ENCODE measurements at regions not wholly inside any gene's neighbourhood (a gene's known extent, or its start where the extent isn't known, plus 50 kb on each side); places are given as distances from the start of the nearest gene placed in this dataset.

DNA sequence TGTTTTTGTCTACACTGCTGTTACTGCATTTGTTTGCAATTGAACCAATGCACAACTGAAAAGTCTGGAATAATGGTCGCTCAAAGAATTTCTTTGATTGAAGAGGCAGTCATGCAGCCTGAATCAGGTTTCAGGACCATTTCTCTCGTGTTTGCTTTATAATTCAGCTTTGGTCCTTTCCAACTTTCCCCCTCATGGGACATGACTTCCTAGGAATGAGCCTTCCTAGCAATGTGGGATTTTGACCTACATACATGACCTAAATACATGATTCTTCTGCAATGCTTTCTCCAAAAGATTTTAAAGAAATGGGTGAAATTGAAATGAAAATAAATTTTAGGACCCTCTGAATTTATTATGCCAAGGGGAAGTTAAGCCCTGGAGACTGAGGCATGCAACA is 197.4 kb downstream of the MREG start:
- no peaks in the 10 kb centered on the region for H3K27me3 ChIP-seq (ENCODE audit: insufficient read depth, low read depth, low read length)
- H3K27ac ChIP-seq (ENCODE audit: low read length), result no peak overlapping the region
- no peak overlapping the region for H3K9ac ChIP-seq (ENCODE audit: low read length)
- no peaks in the 10 kb centered on the region for H3K9me2 ChIP-seq (ENCODE audit: insufficient read depth, low read length)
- no peak overlapping the region for H3K4me2 ChIP-seq (ENCODE audit: low read length)
- no peaks in the 10 kb centered on the region for H3K79me2 ChIP-seq (replicated peaks; ENCODE audit: insufficient read depth, low read length)
- no peak overlapping the region for H3K4me3 ChIP-seq (ENCODE audit: low read length)
- TF ChIP-seq POLR2AphosphoS5 (IDR thresholded peaks at IDR 0.05) (no peak), EZH2 (IDR thresholded peaks at IDR 0.05; ENCODE audit: borderline replicate concordance, insufficient read depth, low read length, poor library complexity, severe bottlenecking) (no peak), TAF1 (IDR thresholded peaks at IDR 0.05; ENCODE audit: low read depth) (no peak), RAD21 (conservative IDR thresholded peaks at IDR 0.05) (no peak), MXI1 (conservative IDR thresholded peaks at IDR 0.05; ENCODE audit: poor library complexity, severe bottlenecking) (no peak)
- TF ChIP-seq, protein P1, sequence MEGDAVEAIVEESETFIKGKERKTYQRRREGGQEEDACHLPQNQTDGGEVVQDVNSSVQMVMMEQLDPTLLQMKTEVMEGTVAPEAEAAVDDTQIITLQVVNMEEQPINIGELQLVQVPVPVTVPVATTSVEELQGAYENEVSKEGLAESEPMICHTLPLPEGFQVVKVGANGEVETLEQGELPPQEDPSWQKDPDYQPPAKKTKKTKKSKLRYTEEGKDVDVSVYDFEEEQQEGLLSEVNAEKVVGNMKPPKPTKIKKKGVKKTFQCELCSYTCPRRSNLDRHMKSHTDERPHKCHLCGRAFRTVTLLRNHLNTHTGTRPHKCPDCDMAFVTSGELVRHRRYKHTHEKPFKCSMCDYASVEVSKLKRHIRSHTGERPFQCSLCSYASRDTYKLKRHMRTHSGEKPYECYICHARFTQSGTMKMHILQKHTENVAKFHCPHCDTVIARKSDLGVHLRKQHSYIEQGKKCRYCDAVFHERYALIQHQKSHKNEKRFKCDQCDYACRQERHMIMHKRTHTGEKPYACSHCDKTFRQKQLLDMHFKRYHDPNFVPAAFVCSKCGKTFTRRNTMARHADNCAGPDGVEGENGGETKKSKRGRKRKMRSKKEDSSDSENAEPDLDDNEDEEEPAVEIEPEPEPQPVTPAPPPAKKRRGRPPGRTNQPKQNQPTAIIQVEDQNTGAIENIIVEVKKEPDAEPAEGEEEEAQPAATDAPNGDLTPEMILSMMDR (IDR thresholded peaks at IDR 0.05; ENCODE audit: poor library complexity, severe bottlenecking), result no peak
- H3K36me3 ChIP-seq (ENCODE audit: insufficient read depth, low read length), result no peaks in the 10 kb centered on the region
- no peaks in the 10 kb centered on the region for H3K9me3 ChIP-seq (ENCODE audit: low read length)
- H4K20me1 ChIP-seq (ENCODE audit: insufficient read depth), result no peaks in the 10 kb centered on the region
- no peak overlapping the region for H2AFZ ChIP-seq (ENCODE audit: low read depth, low read length)
- H3F3A ChIP-seq (ENCODE audit: insufficient read depth, low read length, poor library complexity, severe bottlenecking), result no peaks in the 10 kb centered on the region

DNA sequence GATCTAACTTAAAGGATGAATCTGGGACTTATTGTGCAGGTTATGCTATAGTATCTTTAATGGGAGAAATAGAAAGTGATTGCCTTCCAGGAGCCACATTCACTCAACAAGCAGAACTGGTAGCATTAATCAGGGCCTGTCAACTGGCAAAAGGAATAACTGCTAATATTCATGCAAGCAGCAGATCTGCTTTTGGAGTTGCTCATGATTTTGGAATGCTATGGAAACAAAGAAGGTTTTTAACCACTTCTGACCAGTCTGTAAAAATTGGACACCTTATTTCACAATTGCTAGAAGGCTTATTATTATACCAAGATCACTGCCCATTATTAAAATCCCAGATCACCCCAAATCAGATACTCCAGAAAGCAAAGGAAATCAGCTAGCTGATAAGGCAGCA is 200.4 kb downstream of the MREG start:
- H4K20me1 ChIP-seq (ENCODE audit: insufficient read depth), result no peaks in the 10 kb centered on the region
- no peak overlapping the region for H3K9ac ChIP-seq (ENCODE audit: low read length)
- no peaks in the 10 kb centered on the region for H3K27me3 ChIP-seq (ENCODE audit: insufficient read depth, low read depth, low read length)
- H3K4me2 ChIP-seq (ENCODE audit: low read length), result no peak overlapping the region
- H2AFZ ChIP-seq (ENCODE audit: low read depth, low read length), result no peak overlapping the region
- H3K36me3 ChIP-seq (ENCODE audit: insufficient read depth, low read length), result no peaks in the 10 kb centered on the region
- no peak overlapping the region for H3K4me3 ChIP-seq (ENCODE audit: low read length)
- no peaks in the 10 kb centered on the region for H3K9me3 ChIP-seq (ENCODE audit: low read length)
- H3K79me2 ChIP-seq (replicated peaks; ENCODE audit: insufficient read depth, low read length), result no peaks in the 10 kb centered on the region
- H3K27ac ChIP-seq (ENCODE audit: low read length), result no peak overlapping the region
- no peaks in the 10 kb centered on the region for H3F3A ChIP-seq (ENCODE audit: insufficient read depth, low read length, poor library complexity, severe bottlenecking)
- no peaks in the 10 kb centered on the region for H3K9me2 ChIP-seq (ENCODE audit: insufficient read depth, low read length)
- TF ChIP-seq EP300 (conservative IDR thresholded peaks at IDR 0.05; ENCODE audit: poor library complexity, severe bottlenecking), result no peak
- no peak for TF ChIP-seq POLR2AphosphoS5 (IDR thresholded peaks at IDR 0.05)
- TF ChIP-seq SMC3 (conservative IDR thresholded peaks at IDR 0.05; ENCODE audit: poor library complexity), result no peak
- TF ChIP-seq, protein P1 (IDR thresholded peaks at IDR 0.05; ENCODE audit: poor library complexity, severe bottlenecking), result no peak
- TF ChIP-seq, protein P2, sequence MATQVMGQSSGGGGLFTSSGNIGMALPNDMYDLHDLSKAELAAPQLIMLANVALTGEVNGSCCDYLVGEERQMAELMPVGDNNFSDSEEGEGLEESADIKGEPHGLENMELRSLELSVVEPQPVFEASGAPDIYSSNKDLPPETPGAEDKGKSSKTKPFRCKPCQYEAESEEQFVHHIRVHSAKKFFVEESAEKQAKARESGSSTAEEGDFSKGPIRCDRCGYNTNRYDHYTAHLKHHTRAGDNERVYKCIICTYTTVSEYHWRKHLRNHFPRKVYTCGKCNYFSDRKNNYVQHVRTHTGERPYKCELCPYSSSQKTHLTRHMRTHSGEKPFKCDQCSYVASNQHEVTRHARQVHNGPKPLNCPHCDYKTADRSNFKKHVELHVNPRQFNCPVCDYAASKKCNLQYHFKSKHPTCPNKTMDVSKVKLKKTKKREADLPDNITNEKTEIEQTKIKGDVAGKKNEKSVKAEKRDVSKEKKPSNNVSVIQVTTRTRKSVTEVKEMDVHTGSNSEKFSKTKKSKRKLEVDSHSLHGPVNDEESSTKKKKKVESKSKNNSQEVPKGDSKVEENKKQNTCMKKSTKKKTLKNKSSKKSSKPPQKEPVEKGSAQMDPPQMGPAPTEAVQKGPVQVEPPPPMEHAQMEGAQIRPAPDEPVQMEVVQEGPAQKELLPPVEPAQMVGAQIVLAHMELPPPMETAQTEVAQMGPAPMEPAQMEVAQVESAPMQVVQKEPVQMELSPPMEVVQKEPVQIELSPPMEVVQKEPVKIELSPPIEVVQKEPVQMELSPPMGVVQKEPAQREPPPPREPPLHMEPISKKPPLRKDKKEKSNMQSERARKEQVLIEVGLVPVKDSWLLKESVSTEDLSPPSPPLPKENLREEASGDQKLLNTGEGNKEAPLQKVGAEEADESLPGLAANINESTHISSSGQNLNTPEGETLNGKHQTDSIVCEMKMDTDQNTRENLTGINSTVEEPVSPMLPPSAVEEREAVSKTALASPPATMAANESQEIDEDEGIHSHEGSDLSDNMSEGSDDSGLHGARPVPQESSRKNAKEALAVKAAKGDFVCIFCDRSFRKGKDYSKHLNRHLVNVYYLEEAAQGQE (IDR thresholded peaks at IDR 0.05; ENCODE audit: borderline replicate concordance), result no peak
- no peak for TF ChIP-seq TAF1 (IDR thresholded peaks at IDR 0.05; ENCODE audit: low read depth)
- no peak for TF ChIP-seq MXI1 (conservative IDR thresholded peaks at IDR 0.05; ENCODE audit: poor library complexity, severe bottlenecking)

Measured in neural cell (in vitro differentiated cells).